Esophagus muscularis mucosa (tissue), 3 donors: ENCODE measurements at regions not wholly inside any gene's neighbourhood (a gene's known extent, or its start where the extent isn't known, plus 50 kb on each side); places are given as distances from the start of the nearest gene placed in this dataset.

Experiments
- EP300 ChIP-seq: sonication (generic); formaldehyde crosslinking; IDR thresholded peaks from one replicate; pipeline ENCODE4 v1.6.1; 2017; ENCODE audit warnings: antibody characterized with exemption
- POLR2AphosphoS5 ChIP-seq, 2 donors: sonication (generic); formaldehyde crosslinking; IDR thresholded peaks; one replicate each; pipeline ENCODE4 v1.6.1; 2017; ENCODE audit warnings: antibody characterized with exemption in 2 of 2

DNA sequence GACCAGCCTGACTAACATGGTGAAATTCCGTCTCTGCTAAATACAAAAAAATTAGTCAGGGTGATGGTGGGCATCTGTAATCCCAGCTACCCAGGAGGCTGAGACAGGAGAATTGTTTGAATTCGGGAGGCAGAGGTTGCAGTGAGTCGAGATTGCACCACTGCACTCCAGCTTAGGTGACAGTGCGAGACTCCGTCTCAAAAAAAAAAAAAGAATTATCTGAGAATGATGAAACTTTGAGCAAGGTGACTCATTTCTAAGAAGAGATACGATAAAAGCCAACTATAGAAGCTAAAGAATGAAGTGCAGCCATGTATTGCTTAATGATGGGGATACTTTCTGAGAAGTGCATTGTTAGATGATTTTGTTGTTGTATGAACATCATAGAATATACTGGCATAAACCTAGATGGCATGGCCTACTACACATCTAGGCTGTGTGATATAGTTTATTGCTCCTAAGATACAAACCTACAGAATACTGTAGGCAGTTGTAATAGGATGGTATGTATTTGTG, 64.7 kb downstream of the SNRPE start:
- TF ChIP-seq POLR2AphosphoS5 (IDR thresholded peaks at IDR 0.05) (no peak), EP300 (no peak)
